ENCODE measurements at regions not wholly inside any gene's neighbourhood (a gene's known extent, or its start where the extent isn't known, plus 50 kb on each side); places are given as distances from the start of the nearest gene placed in this dataset.

GRCh38 chr7:101724957-101725356, 92.5 kb upstream of the CUX1 start:
- H3K9ac ChIP-seq (replicated peaks in 1 of 4; ENCODE audit: extremely low read depth in 1 of 4, low read depth in 3 of 4, low read length in 3 of 4) = no peak overlapping the region
- H3K56ac ChIP-seq (replicated peaks; ENCODE audit: insufficient read length, low read depth, low read length) = no peak overlapping the region
- no peak overlapping the region for H3K4ac ChIP-seq (replicated peaks; ENCODE audit: insufficient read length, low read depth, low read length)
- H4K91ac ChIP-seq (replicated peaks; ENCODE audit: insufficient read length, low read length) = no peak overlapping the region
- no peak overlapping the region for H3K18ac ChIP-seq (ENCODE audit: extremely low read depth, low read length)
- no peak overlapping the region for H2BK20ac ChIP-seq (ENCODE audit: low read length)
- DNase-seq (ENCODE audit: low read depth in 1 of 2, low spot score in 2 of 2) (no peak), FAIRE-seq (no peak)
- H3K4me3 ChIP-seq (ENCODE audit: extremely low read depth in 1 of 4, insufficient read depth in 2 of 4, low read depth in 3 of 4, low read length in 4 of 4) = no peak overlapping the region
- H4K20me1 ChIP-seq (replicated peaks in 1 of 2; ENCODE audit: control insufficient read depth in 1 of 2, insufficient read depth in 2 of 2, low read length in 2 of 2) = no peaks in the 10 kb centered on the region
- POLR2A ChIA-PET (ENCODE audit: partially characterized antibody) = no interaction called here
- no peaks in the 10 kb centered on the region for H3K79me2 ChIP-seq (ENCODE audit: control insufficient read depth in 1 of 2, insufficient read depth in 2 of 2, low read length in 2 of 2)
- H3K9me3 ChIP-seq (ENCODE audit: insufficient read depth in 2 of 2, low read depth in 1 of 2, low read length in 1 of 2) = peaks cover 2 to 6% of the 10 kb centered on the region in 2 experiments; a peak in 2 of 4 replicates
- no peaks in the 10 kb centered on the region for H3K36me3 ChIP-seq (ENCODE audit: control insufficient read depth in 2 of 4, insufficient read depth in 4 of 4, low read length in 3 of 4)
- no peak overlapping the region for H4K5ac ChIP-seq (ENCODE audit: insufficient read length, low read depth, low read length)
- H3K14ac ChIP-seq (ENCODE audit: insufficient read length) = no peak overlapping the region
- H2BK120ac ChIP-seq (replicated peaks; ENCODE audit: low read depth, low read length) = no peak overlapping the region
- no peaks in the 10 kb centered on the region for H3K4me1 ChIP-seq (replicated peaks in 1 of 4; ENCODE audit: control insufficient read depth in 3 of 4, insufficient read depth in 4 of 4, low read length in 3 of 4)
- H2BK12ac ChIP-seq (ENCODE audit: low read depth, low read length) = no peak overlapping the region
- H3K23ac ChIP-seq (ENCODE audit: insufficient read length) = no peak overlapping the region
- no peaks in the 10 kb centered on the region for H3K79me1 ChIP-seq (ENCODE audit: low read depth, low read length)
- H3K4me2 ChIP-seq (ENCODE audit: insufficient read depth in 1 of 2, low read depth in 2 of 2, low read length in 2 of 2) = no peak overlapping the region
- no peak overlapping the region for H3K27ac ChIP-seq (ENCODE audit: low read depth, low read length)
- H3K27me3 ChIP-seq (replicated peaks in 1 of 4; ENCODE audit: control insufficient read depth in 3 of 4, extremely low read depth in 1 of 4, insufficient read depth in 3 of 4, low read length in 3 of 4) = no peaks in the 10 kb centered on the region; a peak in 1 of 7 replicates
- CTCF ChIA-PET (ENCODE audit: partially characterized antibody) = interaction anchor here (1.1 to 2.8 kb wide), 2 partner anchors 12 to 511 kb away, joined by 3 to 6 read pairs; no protein-coding TSS in a partner anchor
- H4K8ac ChIP-seq (ENCODE audit: extremely low read depth, insufficient read depth, low read length) = no peak overlapping the region; the same call in 1 of the 2 replicates
- WGBS, 2 experiments (ENCODE audit: extremely low coverage in 1 of 2, insufficient coverage in 1 of 2, insufficient read length in 1 of 2, insufficient replicate concordance in 2 of 2, low coverage in 1 of 2, low lambda C conversion rate in 2 of 2, missing lambda C conversion rate in 1 of 2) = 81% methylated on average over 9 of the region's 9 CpGs; no CpG with 5 or more reads in 1 of the 2 experiments
- no peak overlapping the region for H2BK5ac ChIP-seq (ENCODE audit: low read depth, low read length)
- no peak overlapping the region for H2AFZ ChIP-seq (ENCODE audit: low read length)
- no peaks in the 10 kb centered on the region; the same call in 1 of the 2 replicates for H3K23me2 ChIP-seq (ENCODE audit: low read depth, low read length)
- H2AK5ac ChIP-seq (ENCODE audit: low read depth, low read length) = no peak overlapping the region
- H2BK15ac ChIP-seq (ENCODE audit: low read length) = no peak overlapping the region
- no peak for TF ChIP-seq JUN (IDR thresholded peaks at IDR 0.05; ENCODE audit: low read depth, low read length)
- TF ChIP-seq ZNF274 (IDR thresholded peaks at IDR 0.05; ENCODE audit: borderline replicate concordance, extremely low read depth, low read length) = no peak
- no peak for TF ChIP-seq SIX5 (IDR thresholded peaks at IDR 0.05; ENCODE audit: low read depth, low read length)
- no peak for TF ChIP-seq MAFK (IDR thresholded peaks at IDR 0.05; ENCODE audit: low read depth, low read length)
- TF ChIP-seq KDM4A (IDR thresholded peaks at IDR 0.05; ENCODE audit: low read depth, low read length, severe bottlenecking) = no peak
- TF ChIP-seq RFX5 (IDR thresholded peaks at IDR 0.05; ENCODE audit: borderline replicate concordance, low read depth, low read length) = no peak
